ENCODE measurements at regions not wholly inside any gene's neighbourhood (a gene's known extent, or its start where the extent isn't known, plus 50 kb on each side); places are given as distances from the start of the nearest gene placed in this dataset.

GRCh38 chr5:158644301-158644700 lies 455.4 kb downstream of the EBF1 start:
- DNase-seq (ENCODE audit: low read depth in 1 of 2, low spot score in 1 of 2): no peak

GRCh38 chr5:158643840-158644239 lies 455.9 kb downstream of the EBF1 start:
- DNase-seq (ENCODE audit: low read depth in 1 of 2, low spot score in 1 of 2): no peak

GRCh38 chr5:158642879-158643278 lies 456.8 kb downstream of the EBF1 start:
- no peak for DNase-seq (ENCODE audit: low read depth in 1 of 2, low spot score in 1 of 2)

- no peak for DNase-seq (ENCODE audit: low read depth in 1 of 2, low spot score in 1 of 2)
These were observed 458.7 kb downstream of the EBF1 start for GRCh38 chr5:158641016-158641415.

GRCh38 chr5:158640593-158640980 lies 459.1 kb downstream of the EBF1 start:
- DNase-seq (ENCODE audit: low read depth in 1 of 2, low spot score in 1 of 2): no peak

- no peak for DNase-seq (ENCODE audit: low read depth in 1 of 2, low spot score in 1 of 2)
These were observed 459.7 kb downstream of the EBF1 start for GRCh38 chr5:158639881-158640592.

GRCh38 chr5:158638396-158638795 lies 461.3 kb downstream of the EBF1 start:
- DNase-seq (ENCODE audit: low read depth in 1 of 2, low spot score in 1 of 2): no peak

- DNase-seq (ENCODE audit: low read depth in 1 of 2, low spot score in 1 of 2): no peak
These were observed 462.7 kb downstream of the EBF1 start for GRCh38 chr5:158637039-158637438.

- DNase-seq (ENCODE audit: low read depth in 1 of 2, low spot score in 1 of 2): no peak
These were observed 464.2 kb downstream of the EBF1 start for GRCh38 chr5:158635565-158635964.

GRCh38 chr5:158634714-158635113 lies 465.0 kb downstream of the EBF1 start:
- no peak for DNase-seq (ENCODE audit: low read depth in 1 of 2, low spot score in 1 of 2)

- DNase-seq (ENCODE audit: low read depth in 1 of 2, low spot score in 1 of 2): no peak
These were observed 470.0 kb downstream of the EBF1 start for GRCh38 chr5:158629591-158630312.

- DNase-seq (ENCODE audit: low read depth in 1 of 2, low spot score in 1 of 2): no peak
These were observed 473.0 kb downstream of the EBF1 start for GRCh38 chr5:158626718-158627117.

- DNase-seq (ENCODE audit: low read depth in 1 of 2, low spot score in 1 of 2): no peak
These were observed 475.7 kb downstream of the EBF1 start for GRCh38 chr5:158623971-158624370.

GRCh38 chr5:158621391-158621790 lies 478.3 kb downstream of the EBF1 start:
- DNase-seq (ENCODE audit: low read depth in 1 of 2, low spot score in 1 of 2): no peak

GRCh38 chr5:158619083-158619788 lies 480.5 kb downstream of the EBF1 start:
- DNase-seq (ENCODE audit: low read depth in 1 of 2, low spot score in 1 of 2): no peak

GRCh38 chr5:158618256-158618655 lies 481.5 kb downstream of the EBF1 start:
- no peak for DNase-seq (ENCODE audit: low read depth in 1 of 2, low spot score in 1 of 2)

- DNase-seq (ENCODE audit: low read depth in 1 of 2, low spot score in 1 of 2): no peak
These were observed 483.0 kb downstream of the EBF1 start for GRCh38 chr5:158616707-158617106.

GRCh38 chr5:158614951-158615350 lies 484.8 kb downstream of the EBF1 start:
- no peak for DNase-seq (ENCODE audit: low read depth in 1 of 2, low spot score in 1 of 2)

GRCh38 chr5:158611581-158611980 lies 488.1 kb downstream of the EBF1 start:
- DNase-seq (ENCODE audit: low read depth in 1 of 2, low spot score in 1 of 2): no peak

GRCh38 chr5:158610051-158610415 lies 489.7 kb downstream of the EBF1 start:
- DNase-seq (ENCODE audit: low read depth in 1 of 2, low spot score in 1 of 2): no peak

- no peak for DNase-seq (ENCODE audit: low read depth in 1 of 2, low spot score in 1 of 2)
These were observed 490.2 kb downstream of the EBF1 start for GRCh38 chr5:158609333-158610050.

- no peak for DNase-seq (ENCODE audit: low read depth in 1 of 2, low spot score in 1 of 2)
These were observed 492.6 kb downstream of the EBF1 start for GRCh38 chr5:158607088-158607487.
